KOPT-K1 (cell line): ENCODE measurements at regions not wholly inside any gene's neighbourhood (a gene's known extent, or its start where the extent isn't known, plus 50 kb on each side); places are given as distances from the start of the nearest gene placed in this dataset.

Source experiments
- H3K27ac ChIP-seq: fragments of 200-600 bp; sonication (generic); 2 replicates; pipeline ENCODE4 v1.5.1; 2016; ENCODE audit warnings: antibody characterized with exemption, mild to moderate bottlenecking, low read depth, low read length; ENCODE audit not compliant: poor library complexity, severe bottlenecking
- H3K36me3 ChIP-seq: fragments of 200-600 bp; sonication (generic); 2 replicates; pipeline ENCODE4 v1.5.1; 2017; ENCODE audit warnings: antibody characterized with exemption, mild to moderate bottlenecking, low read length, moderate library complexity; ENCODE audit not compliant: insufficient read depth
- H3K9me3 ChIP-seq: fragments of 200-600 bp; sonication (generic); 2 replicates; pipeline ENCODE4 v1.5.1; 2017; ENCODE audit warnings: antibody characterized with exemption, low read length, mild to moderate bottlenecking; ENCODE audit not compliant: insufficient read depth, poor library complexity, severe bottlenecking

DNA sequence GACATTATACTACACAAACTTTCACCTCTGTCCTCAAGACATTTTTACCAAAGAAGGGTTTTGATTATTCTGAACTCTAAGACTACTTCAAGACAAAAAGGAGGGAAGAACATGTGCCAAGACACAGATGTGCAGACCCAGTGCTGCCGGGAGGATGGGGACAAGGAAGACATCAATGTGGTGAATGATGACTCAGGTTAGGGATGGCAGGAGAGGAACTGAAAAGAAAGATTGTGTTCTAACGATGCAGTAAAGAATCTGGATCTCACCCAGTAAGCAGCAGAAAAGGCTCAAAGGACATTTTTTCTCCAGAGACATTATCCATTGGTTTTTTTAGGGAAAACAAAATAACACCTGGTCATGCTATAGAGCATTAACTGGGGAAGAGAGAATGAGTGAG lies 449.9 kb upstream of the NR2F2 start:
- Histone ChIP-seq H3K9me3 (no peaks in the 10 kb centered on the region), H3K27ac (no peak overlapping the region), H3K36me3 (no peaks in the 10 kb centered on the region)

- no peaks in the 10 kb centered on the region for H3K36me3 ChIP-seq
- no peaks in the 10 kb centered on the region for H3K9me3 ChIP-seq
- H3K27ac ChIP-seq, result no peak overlapping the region
These were observed 447.4 kb upstream of the NR2F2 start for GRCh38 chr15:95883064-95883463.

DNA sequence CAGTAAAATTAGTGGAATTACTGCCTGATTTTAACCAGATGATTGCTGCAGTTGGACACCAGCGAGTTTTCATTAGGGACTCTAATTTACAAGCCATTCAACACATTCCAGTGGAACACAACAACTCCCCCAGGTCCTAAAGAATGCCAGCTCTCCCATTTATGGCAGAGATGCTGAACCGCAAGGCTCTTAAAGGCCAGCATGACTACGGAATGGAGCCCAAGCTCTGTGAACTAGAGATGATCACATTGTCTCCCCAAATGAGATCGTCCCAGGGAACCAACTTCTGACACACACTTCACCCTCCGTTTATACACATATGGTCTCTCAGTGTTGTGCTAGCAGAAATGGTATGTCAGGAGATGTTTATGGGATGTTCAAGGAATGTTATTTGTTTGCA lies 446.2 kb upstream of the NR2F2 start:
- no peaks in the 10 kb centered on the region for H3K9me3 ChIP-seq
- no peaks in the 10 kb centered on the region for H3K36me3 ChIP-seq
- no peak overlapping the region for H3K27ac ChIP-seq

DNA sequence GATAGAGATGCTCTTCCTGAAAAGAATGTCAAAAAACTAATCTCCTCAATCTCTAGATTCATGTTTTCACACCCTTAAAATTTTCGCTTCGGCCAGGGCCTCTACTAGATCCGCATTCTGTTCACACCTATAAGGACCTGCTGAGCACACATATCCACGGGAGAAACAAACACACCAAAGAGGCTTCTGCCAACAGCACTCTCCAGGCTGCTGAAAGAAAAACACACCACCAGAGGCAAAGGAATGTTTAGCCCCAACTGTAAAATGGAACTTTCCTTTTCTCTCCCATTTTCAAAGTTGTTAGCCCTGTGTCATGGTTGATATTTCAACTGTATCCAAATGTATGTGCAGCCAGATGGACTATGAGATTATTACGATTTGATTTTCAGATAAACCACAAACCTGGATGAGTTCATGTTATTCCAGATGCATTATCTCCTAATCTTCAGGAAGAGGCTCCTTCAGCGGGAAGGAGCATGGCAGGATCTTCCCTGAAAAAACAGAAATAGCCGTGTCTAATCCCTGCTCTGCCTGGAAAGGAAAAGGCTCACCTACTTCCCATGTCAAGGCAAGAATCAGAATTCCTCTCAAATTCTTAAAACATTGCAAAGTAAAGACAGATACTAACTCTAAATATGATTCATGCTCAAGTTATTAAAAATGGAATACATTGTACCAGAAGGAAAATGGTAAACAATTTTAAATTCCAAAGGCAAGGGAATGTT lies 442.7 kb upstream of the NR2F2 start:
- H3K9me3 ChIP-seq, result no peaks in the 10 kb centered on the region
- H3K36me3 ChIP-seq, result no peaks in the 10 kb centered on the region
- H3K27ac ChIP-seq, result no peak overlapping the region

DNA sequence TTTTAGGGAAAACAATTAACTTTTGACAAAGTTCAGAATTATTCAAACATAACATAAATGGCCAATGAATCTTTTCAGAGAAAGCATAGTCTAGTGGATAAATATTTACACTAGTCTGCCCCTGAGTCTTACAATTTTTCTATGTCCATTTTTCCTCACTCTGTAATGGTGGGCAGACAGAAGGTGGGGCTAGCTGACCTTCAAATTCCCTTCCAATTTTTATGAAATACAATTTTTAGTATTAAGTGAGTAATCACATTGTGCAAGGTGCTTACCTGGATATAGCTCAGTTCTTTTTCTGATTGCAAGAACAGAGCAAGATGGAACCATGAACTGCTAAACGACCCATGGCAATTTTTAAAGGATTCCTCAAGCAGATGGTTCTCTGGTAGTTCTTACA lies 441.7 kb upstream of the NR2F2 start:
- no peaks in the 10 kb centered on the region for H3K36me3 ChIP-seq
- no peaks in the 10 kb centered on the region for H3K9me3 ChIP-seq
- no peak overlapping the region for H3K27ac ChIP-seq

GRCh38 chr15:95894407-95894956 lies 436.0 kb upstream of the NR2F2 start:
- Histone ChIP-seq H3K36me3 (no peaks in the 10 kb centered on the region), H3K9me3 (no peaks in the 10 kb centered on the region), H3K27ac (no peak overlapping the region)

DNA sequence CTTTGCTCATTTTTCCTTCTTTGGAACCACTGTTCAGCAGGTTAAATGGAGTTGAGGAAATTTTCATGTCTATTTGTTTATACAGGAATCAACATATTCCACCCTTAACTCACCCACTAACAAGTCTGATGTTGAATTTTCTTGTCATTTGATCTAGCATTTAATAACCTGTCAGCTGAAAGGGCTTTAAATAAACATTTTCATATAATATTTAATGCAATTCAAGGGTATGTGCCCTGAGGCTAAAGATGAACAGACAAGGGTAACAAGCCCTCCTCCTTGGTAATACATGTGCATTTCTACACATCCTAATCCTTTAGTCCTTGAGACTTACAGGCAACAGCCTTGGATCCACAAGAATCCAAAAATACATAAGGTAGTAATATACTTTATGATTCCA lies 435.0 kb upstream of the NR2F2 start:
- Histone ChIP-seq H3K27ac (no peak overlapping the region), H3K9me3 (no peaks in the 10 kb centered on the region), H3K36me3 (no peaks in the 10 kb centered on the region)

- Histone ChIP-seq H3K36me3 (no peaks in the 10 kb centered on the region), H3K27ac (no peak overlapping the region), H3K9me3 (no peaks in the 10 kb centered on the region)
These were observed 432.8 kb upstream of the NR2F2 start for GRCh38 chr15:95897651-95898050.

DNA sequence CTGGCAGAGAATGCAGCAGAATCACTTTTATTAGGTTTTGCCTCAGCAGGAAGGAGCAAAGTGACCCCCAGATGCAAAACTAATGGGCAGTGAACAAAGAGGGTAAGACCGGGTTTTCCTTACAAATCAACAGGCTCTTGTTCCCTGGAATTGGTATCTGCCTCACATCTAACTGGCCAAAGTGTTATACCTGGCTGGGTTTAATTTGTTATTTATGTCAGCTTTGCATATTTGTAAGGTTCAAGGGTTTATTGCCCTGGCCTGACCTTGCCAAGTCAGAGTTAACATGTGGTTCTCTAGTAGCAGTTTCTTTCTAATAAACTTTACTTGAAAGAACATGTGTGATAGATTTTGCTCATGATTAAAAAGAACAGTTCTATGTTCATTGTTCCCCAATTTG lies 431.7 kb upstream of the NR2F2 start:
- Histone ChIP-seq H3K9me3 (no peaks in the 10 kb centered on the region), H3K27ac (no peak overlapping the region), H3K36me3 (no peaks in the 10 kb centered on the region)

- Histone ChIP-seq H3K36me3 (no peaks in the 10 kb centered on the region), H3K27ac (no peak overlapping the region), H3K9me3 (no peaks in the 10 kb centered on the region)
These were observed 429.2 kb upstream of the NR2F2 start for GRCh38 chr15:95901271-95901670.

DNA sequence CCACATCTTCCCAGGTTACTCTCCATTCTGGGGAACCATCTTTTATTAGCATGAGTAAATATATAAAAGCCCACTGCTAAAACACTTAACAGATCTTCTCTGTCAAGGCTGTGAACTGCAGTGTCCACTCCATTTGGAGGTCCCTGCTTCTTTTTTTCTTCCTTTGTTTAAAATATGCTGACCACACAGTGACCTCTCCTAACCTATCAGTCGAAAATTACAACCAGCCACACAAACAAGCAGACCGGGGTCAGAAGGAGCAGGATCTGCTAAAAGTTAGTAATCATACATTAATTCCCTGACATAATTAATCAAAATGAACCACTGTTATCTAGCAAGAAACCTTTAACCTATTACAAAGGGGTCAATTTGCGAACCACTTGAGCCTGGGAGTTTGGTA lies 427.9 kb upstream of the NR2F2 start:
- Histone ChIP-seq H3K27ac (no peak overlapping the region), H3K9me3 (no peaks in the 10 kb centered on the region), H3K36me3 (no peaks in the 10 kb centered on the region)

- H3K27ac ChIP-seq, result no peak overlapping the region
- H3K9me3 ChIP-seq, result no peaks in the 10 kb centered on the region
- no peaks in the 10 kb centered on the region for H3K36me3 ChIP-seq
These were observed 427.1 kb upstream of the NR2F2 start for GRCh38 chr15:95903352-95903751.

- Histone ChIP-seq H3K27ac (no peak overlapping the region), H3K9me3 (no peaks in the 10 kb centered on the region), H3K36me3 (no peaks in the 10 kb centered on the region)
These were observed 419.8 kb upstream of the NR2F2 start for GRCh38 chr15:95910643-95911212.

- no peaks in the 10 kb centered on the region for H3K9me3 ChIP-seq
- H3K36me3 ChIP-seq, result no peaks in the 10 kb centered on the region
- no peak overlapping the region for H3K27ac ChIP-seq
These were observed 418.8 kb upstream of the NR2F2 start for GRCh38 chr15:95911570-95912279.

GRCh38 chr15:95912280-95912625 lies 418.2 kb upstream of the NR2F2 start:
- Histone ChIP-seq H3K9me3 (no peaks in the 10 kb centered on the region), H3K36me3 (no peaks in the 10 kb centered on the region), H3K27ac (no peak overlapping the region)
